CD1c-positive myeloid dendritic cell (primary cell): ENCODE measurements at regions not wholly inside any gene's neighbourhood (a gene's known extent, or its start where the extent isn't known, plus 50 kb on each side); places are given as distances from the start of the nearest gene placed in this dataset.

Experiments used
- DNase-seq: peaks from one replicate; pipeline ENCODE4 v3.0.0-alpha.2; 2016; ENCODE audit errors: extremely low spot score

- DNase-seq: no peak
These were observed 307.3 kb downstream of the TDRD15 start for GRCh38 chr2:21431078-21431477.

DNA sequence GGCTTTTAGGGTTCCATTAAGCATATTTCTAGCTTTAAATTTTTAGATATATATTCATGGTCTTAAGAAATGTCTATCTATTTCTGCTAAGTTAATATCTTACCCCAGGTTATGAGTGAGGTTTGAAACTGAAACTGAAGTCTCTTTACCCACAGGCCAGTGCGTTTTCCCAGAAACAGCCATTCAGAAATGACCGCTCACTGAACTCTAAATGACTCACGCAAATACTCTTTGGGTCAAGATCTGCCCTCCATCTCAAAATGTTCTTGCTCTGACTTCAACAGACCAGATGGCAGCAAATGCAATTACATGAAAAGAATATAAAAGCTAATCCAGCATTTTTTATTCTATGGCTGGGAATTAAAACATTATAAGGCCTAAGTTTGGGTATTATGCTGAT is 315.2 kb downstream of the TDRD15 start:
- no peak for DNase-seq

- DNase-seq: no peak
These were observed 317.7 kb downstream of the TDRD15 start for GRCh38 chr2:21441442-21441841.

- no peak for DNase-seq
These were observed 319.8 kb downstream of the TDRD15 start for GRCh38 chr2:21443494-21444105.

DNA sequence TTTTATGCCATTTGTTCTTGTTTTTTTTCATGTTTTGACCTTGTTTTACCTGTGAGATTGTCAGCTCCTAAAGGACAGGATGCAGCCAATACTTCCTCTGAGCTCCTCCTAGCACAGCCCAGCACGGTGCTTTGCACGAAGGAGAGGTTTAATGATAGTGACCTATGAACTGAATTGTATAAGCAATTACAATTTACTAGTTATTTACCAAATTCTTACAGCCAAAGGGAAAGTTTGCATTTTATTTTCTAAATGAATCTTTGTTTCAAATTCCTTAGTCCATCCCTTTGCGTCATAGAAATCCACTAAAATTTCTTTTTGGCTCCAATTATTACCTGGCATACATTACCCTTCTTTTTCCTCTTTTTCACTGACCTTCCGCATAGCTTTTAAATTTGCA is 326.1 kb downstream of the TDRD15 start:
- DNase-seq: no peak

DNA sequence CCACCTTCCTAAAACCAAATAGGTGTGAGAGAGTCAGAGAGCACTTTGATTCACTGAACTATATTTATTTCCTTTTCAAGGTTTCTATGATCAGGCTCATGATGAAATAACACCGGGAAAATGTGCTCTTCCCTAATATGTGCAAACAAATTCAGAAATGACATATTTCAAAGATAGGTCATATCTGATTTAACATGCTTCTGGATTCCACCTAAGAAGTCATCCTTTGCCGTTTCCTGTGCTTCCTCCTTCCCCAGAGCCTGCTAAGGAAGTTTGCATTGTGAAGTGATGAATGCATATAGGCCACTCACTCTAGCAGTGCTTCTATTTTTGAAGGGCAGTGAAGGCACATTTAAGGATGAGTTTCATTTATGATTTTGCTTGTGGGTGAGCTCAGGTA is 327.6 kb downstream of the TDRD15 start:
- no peak for DNase-seq

DNA sequence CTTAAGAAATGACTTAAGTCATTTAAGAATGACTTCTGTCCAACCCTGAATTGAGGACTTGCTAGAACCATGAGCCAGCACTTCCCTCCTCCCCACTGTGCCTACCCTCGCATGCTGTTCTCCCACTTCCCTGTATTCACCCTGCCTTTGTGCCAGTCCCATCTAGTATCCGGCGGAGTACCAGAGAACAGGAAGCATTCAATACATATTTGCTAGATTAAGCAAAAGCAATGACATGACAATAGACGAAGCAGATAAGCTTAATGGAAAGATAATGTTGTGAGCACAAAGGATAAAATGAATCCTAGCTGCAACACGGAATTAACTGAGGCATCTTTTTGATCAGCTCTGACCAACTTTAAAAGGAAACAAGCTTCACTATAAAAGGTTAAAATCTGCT is 328.5 kb downstream of the TDRD15 start:
- DNase-seq: no peak

DNA sequence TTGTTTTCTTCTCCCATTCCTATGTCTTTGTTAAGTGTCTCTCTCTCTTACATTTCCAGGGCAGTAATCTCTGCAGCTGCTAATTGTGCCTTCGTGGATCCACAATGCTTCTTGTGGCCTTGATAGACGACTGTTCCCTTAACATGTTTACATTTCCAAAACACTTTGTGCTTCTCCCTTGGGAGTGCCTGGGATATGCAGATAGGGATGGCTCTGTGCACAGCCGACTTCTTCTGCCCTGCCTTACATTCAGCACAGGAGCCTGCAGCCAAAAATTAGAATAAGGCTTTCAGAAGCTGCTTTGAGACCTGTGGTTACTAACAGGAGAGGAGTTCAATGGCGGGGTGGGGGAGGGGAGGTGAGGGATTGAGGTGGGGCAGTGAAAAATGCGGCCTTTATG is 328.9 kb downstream of the TDRD15 start:
- no peak for DNase-seq

- no peak for DNase-seq
These were observed 330.1 kb downstream of the TDRD15 start for GRCh38 chr2:21453723-21454450.

DNA sequence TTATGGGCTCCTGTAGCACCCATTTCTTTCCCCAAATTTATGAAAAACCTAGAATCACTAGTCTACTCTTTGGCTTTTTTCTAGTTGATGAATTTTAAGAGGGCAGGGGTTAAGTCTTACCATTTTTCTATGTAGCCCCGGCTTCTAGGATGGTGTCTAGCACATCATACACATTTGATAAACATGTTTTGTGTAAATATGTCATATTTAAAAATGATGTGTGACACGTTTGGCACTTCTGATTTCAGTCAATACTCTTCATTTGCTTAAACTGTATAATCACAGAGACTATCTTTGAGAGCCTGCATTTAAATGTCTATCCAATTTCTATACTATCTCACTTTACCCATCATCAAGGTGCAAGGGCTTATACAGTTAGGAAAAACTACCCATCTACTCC is 331.1 kb downstream of the TDRD15 start:
- DNase-seq: no peak

- DNase-seq: no peak
These were observed 338.0 kb downstream of the TDRD15 start for GRCh38 chr2:21461754-21462240.

GRCh38 chr2:21466341-21466927 is 342.7 kb downstream of the TDRD15 start:
- no peak for DNase-seq

GRCh38 chr2:21467280-21467818 is 343.6 kb downstream of the TDRD15 start:
- DNase-seq: no peak

DNA sequence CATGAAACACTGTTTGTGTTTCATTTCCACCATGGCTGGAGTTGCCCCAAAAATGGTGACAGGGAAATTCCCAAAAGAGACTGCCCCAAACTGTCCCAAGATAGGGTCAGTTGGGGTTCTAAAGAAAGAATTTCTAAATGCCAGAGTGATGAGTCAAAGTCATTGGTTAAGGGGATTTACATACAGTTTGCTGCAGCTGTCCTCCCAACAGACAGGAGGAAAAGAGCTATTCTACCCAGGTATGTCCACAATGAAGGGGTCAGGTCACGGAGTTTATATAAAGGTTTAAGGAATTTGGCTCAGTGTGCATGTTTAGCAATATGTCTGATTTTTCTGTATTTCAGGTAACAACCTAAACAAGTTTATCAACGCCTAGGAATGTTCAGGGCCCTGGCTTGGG is 344.1 kb downstream of the TDRD15 start:
- DNase-seq: no peak

GRCh38 chr2:21468624-21469023 is 344.9 kb downstream of the TDRD15 start:
- DNase-seq: no peak

- DNase-seq: no peak
These were observed 345.4 kb downstream of the TDRD15 start for GRCh38 chr2:21469158-21469557.

DNA sequence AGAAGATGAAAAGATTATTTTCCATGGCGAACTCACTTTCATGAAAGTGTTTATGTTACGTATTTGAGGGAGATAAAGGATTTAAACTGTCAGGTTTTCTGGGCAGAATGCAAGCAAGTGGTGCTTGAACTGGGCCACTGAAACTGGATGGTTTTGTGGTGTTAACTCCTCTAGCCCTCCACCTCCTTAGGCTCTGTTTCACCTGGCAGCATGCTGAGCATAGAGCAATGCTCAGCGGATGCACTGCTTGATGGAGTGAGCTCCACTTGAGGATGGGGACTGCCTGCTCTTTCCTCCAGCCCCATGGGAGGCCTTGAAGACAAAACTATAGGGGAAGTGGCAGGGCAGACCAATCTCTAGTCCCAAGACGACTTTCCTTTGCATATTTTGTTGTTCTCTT is 345.8 kb downstream of the TDRD15 start:
- no peak for DNase-seq

GRCh38 chr2:21480162-21480561 is 356.4 kb downstream of the TDRD15 start:
- no peak for DNase-seq

- DNase-seq: no peak
These were observed 360.9 kb downstream of the TDRD15 start for GRCh38 chr2:21484643-21485042.

GRCh38 chr2:21486445-21486844 is 362.7 kb downstream of the TDRD15 start:
- DNase-seq: no peak

GRCh38 chr2:21489080-21489479 is 365.3 kb downstream of the TDRD15 start:
- no peak for DNase-seq

DNA sequence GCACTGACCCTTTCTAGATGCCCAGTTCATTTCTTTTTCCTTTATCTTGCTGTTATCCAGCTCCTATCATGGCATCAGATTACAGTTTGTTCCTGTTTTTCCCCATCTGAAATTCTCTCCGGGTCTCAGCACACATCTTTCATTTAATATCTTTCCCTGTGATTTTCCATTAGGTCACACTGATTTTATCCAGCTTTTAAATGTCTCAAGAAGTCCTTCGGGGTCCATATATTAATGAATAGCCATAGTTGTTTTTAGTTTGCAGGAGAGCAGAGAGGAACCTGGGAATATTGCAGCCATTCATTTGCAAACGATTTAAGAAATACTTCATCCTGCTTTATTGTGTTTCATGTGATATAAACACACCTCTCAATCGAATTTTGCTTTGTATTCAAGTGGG is 374.2 kb downstream of the TDRD15 start:
- no peak for DNase-seq

DNA sequence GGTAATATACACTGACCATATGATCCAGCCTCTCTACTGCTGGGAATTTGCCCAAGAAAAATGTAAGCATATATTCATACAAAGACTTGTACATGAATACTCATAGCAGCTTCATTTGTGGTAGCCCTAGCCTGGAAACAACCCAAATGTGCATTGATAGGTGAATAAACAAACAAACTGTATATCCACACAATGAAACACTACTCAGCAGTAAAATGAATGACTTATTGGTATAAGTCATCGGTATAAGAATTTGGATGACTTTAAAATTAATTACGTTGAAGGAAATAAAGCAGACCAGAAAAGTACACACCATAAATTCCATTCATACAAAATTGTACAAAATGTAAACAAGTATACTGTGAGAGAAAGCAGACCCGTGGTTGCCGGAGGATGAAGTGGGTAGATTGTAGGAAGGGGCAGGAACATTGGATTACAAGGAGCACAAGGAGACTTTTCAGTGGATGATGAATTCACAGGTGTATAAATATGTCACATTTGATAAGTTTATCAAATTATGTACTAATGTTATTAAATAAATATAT is 376.7 kb downstream of the TDRD15 start:
- DNase-seq: no peak
